ENCODE measurements at regions not wholly inside any gene's neighbourhood (a gene's known extent, or its start where the extent isn't known, plus 50 kb on each side); places are given as distances from the start of the nearest gene placed in this dataset.
"Not testable (repeated sequence)": the region's sequence is repeated elsewhere in the genome, so short reads cannot be mapped to it uniquely, and the experiment has no call there.

- not testable (repeated sequence) for DNase-seq (ENCODE audit: low read depth, low spot score); H3K27ac ChIP-seq
Measured at GRCh38 chr4:10213481-10213880, 96.9 kb upstream of the WDR1 start.

GRCh38 chr4:10212901-10213300 is 96.3 kb upstream of the WDR1 start:
- peak overlapping the region; percentile 26 for H3K27ac ChIP-seq
- DNase-seq (ENCODE audit: low read depth, low spot score) = no peak

- peak overlapping the region; percentile 26 for H3K27ac ChIP-seq
- no peak for DNase-seq (ENCODE audit: low read depth, low spot score)
Measured at GRCh38 chr4:10212400-10212799, 95.8 kb upstream of the WDR1 start.

GRCh38 chr4:10207116-10207515 is 90.5 kb upstream of the WDR1 start:
- no peak for DNase-seq (ENCODE audit: low read depth, low spot score)
- no peak overlapping the region for H3K27ac ChIP-seq

- DNase-seq (ENCODE audit: low read depth, low spot score) = no peak
- H3K27ac ChIP-seq = no peak overlapping the region
Measured at GRCh38 chr4:10205223-10205622, 88.6 kb upstream of the WDR1 start.

- no peak for DNase-seq (ENCODE audit: low read depth, low spot score)
- H3K27ac ChIP-seq = no peak overlapping the region
Measured at GRCh38 chr4:10204401-10205058, 87.9 kb upstream of the WDR1 start.

- H3K27ac ChIP-seq = no peak overlapping the region
- DNase-seq (ENCODE audit: low read depth, low spot score) = no peak
Measured at GRCh38 chr4:10203851-10204250, 87.3 kb upstream of the WDR1 start.

- H3K27ac ChIP-seq = no peak overlapping the region
- no peak for DNase-seq (ENCODE audit: low read depth, low spot score)
Measured at GRCh38 chr4:10201381-10202223, 85.0 kb upstream of the WDR1 start.

GRCh38 chr4:10200869-10201268 is 84.3 kb upstream of the WDR1 start:
- no peak overlapping the region for H3K27ac ChIP-seq
- DNase-seq (ENCODE audit: low read depth, low spot score) = no peak

- DNase-seq (ENCODE audit: low read depth, low spot score) = no peak
- no peak overlapping the region for H3K27ac ChIP-seq
Measured at GRCh38 chr4:10198365-10198764, 81.8 kb upstream of the WDR1 start.

GRCh38 chr4:10197952-10198351 is 81.4 kb upstream of the WDR1 start:
- DNase-seq (ENCODE audit: low read depth, low spot score) = no peak
- no peak overlapping the region for H3K27ac ChIP-seq

- DNase-seq (ENCODE audit: low read depth, low spot score) = no peak
- no peak overlapping the region for H3K27ac ChIP-seq
Measured at GRCh38 chr4:10196191-10196590, 79.6 kb upstream of the WDR1 start.

- no peak for DNase-seq (ENCODE audit: low read depth, low spot score)
- H3K27ac ChIP-seq = no peak overlapping the region
Measured at GRCh38 chr4:10192331-10192730, 75.7 kb upstream of the WDR1 start.

- DNase-seq (ENCODE audit: low read depth, low spot score) = no peak
Measured at GRCh38 chr4:10188400-10189004, 71.9 kb upstream of the WDR1 start.

GRCh38 chr4:10186228-10187214 is 69.9 kb upstream of the WDR1 start:
- H3K27ac ChIP-seq = no peak overlapping the region
- DNase-seq (ENCODE audit: low read depth, low spot score) = no peak

More at GRCh38 chr4:10188400-10189004, 71.9 kb upstream of the WDR1 start:
- no peak overlapping the region for H3K27ac ChIP-seq

- no peak for DNase-seq (ENCODE audit: low read depth, low spot score)
- H3K27ac ChIP-seq = no peak overlapping the region
Measured at GRCh38 chr4:10185518-10186227, 69.1 kb upstream of the WDR1 start.

- no peak for DNase-seq (ENCODE audit: low read depth, low spot score)
- H3K27ac ChIP-seq = no peak overlapping the region
Measured at GRCh38 chr4:10184501-10184938, 67.9 kb upstream of the WDR1 start.

GRCh38 chr4:10184041-10184440 is 67.4 kb upstream of the WDR1 start:
- DNase-seq (ENCODE audit: low read depth, low spot score) = no peak

GRCh38 chr4:10183462-10183861 is 66.9 kb upstream of the WDR1 start:
- no peak overlapping the region for H3K27ac ChIP-seq
- no peak for DNase-seq (ENCODE audit: low read depth, low spot score)

More at GRCh38 chr4:10184041-10184440, 67.4 kb upstream of the WDR1 start:
- H3K27ac ChIP-seq = no peak overlapping the region

Measured in epithelial cell of prostate (primary cell).